ENCODE measurements at regions not wholly inside any gene's neighbourhood (a gene's known extent, or its start where the extent isn't known, plus 50 kb on each side); places are given as distances from the start of the nearest gene placed in this dataset.

DNA sequence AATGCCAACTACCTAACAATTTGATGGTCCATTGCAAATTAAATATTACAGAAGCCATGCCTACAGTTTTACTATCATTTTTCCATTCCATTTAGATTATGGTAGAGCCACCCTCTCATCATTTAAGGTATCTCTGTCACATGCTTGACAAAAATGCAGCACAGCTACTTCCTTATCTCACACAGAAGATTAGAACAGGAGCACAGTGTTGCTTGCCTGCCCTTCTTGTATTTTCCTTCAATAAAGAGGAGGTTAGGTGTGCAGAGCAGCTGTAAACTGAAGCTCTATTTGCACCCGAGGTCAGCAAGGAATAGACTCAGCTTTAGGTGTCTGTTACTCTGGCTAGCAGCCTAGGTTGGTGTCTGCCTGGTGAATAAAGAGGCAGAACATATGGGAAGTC lies 51.5 kb upstream of the ATP10B start:
- H3F3A ChIP-seq (replicated peaks; ENCODE audit: insufficient read depth): no peaks in the 10 kb centered on the region
- no peaks in the 10 kb centered on the region for H3K9me3 ChIP-seq
- WGBS (ENCODE audit: low lambda C conversion rate): 0% methylated on average over 1 of the region's 1 CpG
- H3K27ac ChIP-seq (ENCODE audit: low read depth in 2 of 2, low read length in 1 of 2): no peak overlapping the region
- DNase-seq: no peak
- H3K4me3 ChIP-seq (ENCODE audit: low read depth in 2 of 2, low read length in 1 of 2): no peak overlapping the region
- TF ChIP-seq MEF2A (IDR thresholded peaks at IDR 0.05; ENCODE audit: borderline replicate concordance, low read depth) (no peak), USF2 (IDR thresholded peaks at IDR 0.05; ENCODE audit: borderline replicate concordance, low read depth, low read length) (no peak), RAD21 (IDR thresholded peaks at IDR 0.05; ENCODE audit: low read length) (no peak)
- no peaks in the 10 kb centered on the region for H3K4me1 ChIP-seq (ENCODE audit: control insufficient read depth in 1 of 2, insufficient read depth in 2 of 2, low read depth in 1 of 2, low read length in 1 of 2)
- CTCF ChIA-PET: no interaction called here
- POLR2A ChIA-PET: no interaction called here
- no peaks in the 10 kb centered on the region for H3K79me2 ChIP-seq (ENCODE audit: insufficient read depth)
- H3K4me2 ChIP-seq: no peak overlapping the region
- H3K36me3 ChIP-seq (replicated peaks in 1 of 2; ENCODE audit: control insufficient read depth in 1 of 2, insufficient read depth in 2 of 2, low read length in 1 of 2): no peaks in the 10 kb centered on the region
- no peaks in the 10 kb centered on the region for H3K27me3 ChIP-seq (ENCODE audit: insufficient read depth)
- H3K9ac ChIP-seq: no peak overlapping the region
- no peaks in the 10 kb centered on the region for H4K20me1 ChIP-seq (ENCODE audit: insufficient read depth)
- H2AFZ ChIP-seq (ENCODE audit: low read depth): no peak overlapping the region
- H3K9me2 ChIP-seq: no peaks in the 10 kb centered on the region

- H3K4me1 ChIP-seq (ENCODE audit: control insufficient read depth in 1 of 2, insufficient read depth in 2 of 2, low read depth in 1 of 2, low read length in 1 of 2): no peaks in the 10 kb centered on the region
- H3K4me2 ChIP-seq: no peak overlapping the region
- no peaks in the 10 kb centered on the region for H3K9me3 ChIP-seq
- H3K4me3 ChIP-seq (ENCODE audit: low read depth in 2 of 2, low read length in 1 of 2): no peak overlapping the region
- no peaks in the 10 kb centered on the region for H3K79me2 ChIP-seq (ENCODE audit: insufficient read depth)
- WGBS (ENCODE audit: low lambda C conversion rate): 0% methylated on average over 3 of the region's 3 CpGs
- CTCF ChIA-PET: no interaction called here
- no peak overlapping the region for H2AFZ ChIP-seq (ENCODE audit: low read depth)
- no peaks in the 10 kb centered on the region for H3K27me3 ChIP-seq (ENCODE audit: insufficient read depth)
- POLR2A ChIA-PET: no interaction called here
- TF ChIP-seq EP300 (IDR thresholded peaks at IDR 0.05; ENCODE audit: borderline replicate concordance in 1 of 2, low read depth in 1 of 2, low read length in 1 of 2) (no peak), YY1 (IDR thresholded peaks at IDR 0.05; ENCODE audit: low read depth) (no peak), USF1 (IDR thresholded peaks at IDR 0.05; ENCODE audit: borderline replicate concordance, low read depth) (no peak), SIN3A (IDR thresholded peaks at IDR 0.05; ENCODE audit: borderline replicate concordance, low read depth, low read length) (no peak), MEF2A (IDR thresholded peaks at IDR 0.05; ENCODE audit: borderline replicate concordance, low read depth) (no peak), TAF1 (IDR thresholded peaks at IDR 0.05; ENCODE audit: borderline replicate concordance, low read depth, low read length) (no peak), RAD21 (IDR thresholded peaks at IDR 0.05; ENCODE audit: low read length) (no peak), EZH2phosphoT487 (IDR thresholded peaks at IDR 0.05; ENCODE audit: borderline replicate concordance, low read depth) (no peak)
- TF ChIP-seq, protein P1, sequence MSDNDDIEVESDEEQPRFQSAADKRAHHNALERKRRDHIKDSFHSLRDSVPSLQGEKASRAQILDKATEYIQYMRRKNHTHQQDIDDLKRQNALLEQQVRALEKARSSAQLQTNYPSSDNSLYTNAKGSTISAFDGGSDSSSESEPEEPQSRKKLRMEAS (IDR thresholded peaks at IDR 0.05; ENCODE audit: low read depth): no peak
- H4K20me1 ChIP-seq (ENCODE audit: insufficient read depth): no peaks in the 10 kb centered on the region
- H3K9me2 ChIP-seq: no peaks in the 10 kb centered on the region
- no peaks in the 10 kb centered on the region for H3K36me3 ChIP-seq (replicated peaks in 1 of 2; ENCODE audit: control insufficient read depth in 1 of 2, insufficient read depth in 2 of 2, low read length in 1 of 2)
- H3K9ac ChIP-seq: no peak overlapping the region
- H3F3A ChIP-seq (replicated peaks; ENCODE audit: insufficient read depth): no peaks in the 10 kb centered on the region
- DNase-seq: no peak
- no peak overlapping the region for H3K27ac ChIP-seq (ENCODE audit: low read depth in 2 of 2, low read length in 1 of 2)
These were observed 51.1 kb upstream of the ATP10B start for GRCh38 chr5:160903076-160903475.

All from SK-N-SH (cell line).